ENCODE measurements at regions not wholly inside any gene's neighbourhood (a gene's known extent, or its start where the extent isn't known, plus 50 kb on each side); places are given as distances from the start of the nearest gene placed in this dataset.

- Histone ChIP-seq H3K9me3 (ENCODE audit: control insufficient read depth, insufficient read depth, low read length) (no peaks in the 10 kb centered on the region), H2BK120ac (ENCODE audit: low read depth, low read length) (no peak overlapping the region), H3K14ac (replicated peaks; ENCODE audit: low read depth, low read length) (no peak overlapping the region), H3K18ac (ENCODE audit: low read depth, low read length) (no peak overlapping the region), H3K36me3 (ENCODE audit: control insufficient read depth, insufficient read depth, low read length) (no peaks in the 10 kb centered on the region), H3K27ac (ENCODE audit: insufficient read depth, low read length) (no peak overlapping the region), H3K27me3 (ENCODE audit: control insufficient read depth, insufficient read depth, low read length) (no peaks in the 10 kb centered on the region), H4K91ac (ENCODE audit: insufficient read depth, low read depth, low read length) (no peak overlapping the region), H3K4me3 (ENCODE audit: insufficient read depth, low read depth, low read length) (no peak overlapping the region), H3K9me1 (ENCODE audit: insufficient read depth, low read length) (no peaks in the 10 kb centered on the region), H2AK9ac (replicated peaks; ENCODE audit: low read depth, low read length, poor library complexity) (no peak overlapping the region), H3K56ac (ENCODE audit: extremely low read depth, insufficient read depth, low read length) (no peak overlapping the region), H2AK5ac (ENCODE audit: low read depth, low read length) (no peak overlapping the region), H3K9ac (ENCODE audit: low read depth, low read length) (no peak overlapping the region), H3K4ac (ENCODE audit: low read depth, low read length) (no peak overlapping the region), H4K20me1 (ENCODE audit: insufficient read depth, low read length) (no peaks in the 10 kb centered on the region), H4K5ac (ENCODE audit: low read depth, low read length) (no peak overlapping the region), H3K4me1 (ENCODE audit: control insufficient read depth, insufficient read depth, low read length) (no peaks in the 10 kb centered on the region), H3K23ac (ENCODE audit: low read depth, low read length) (no peak overlapping the region), H2AFZ (replicated peaks; ENCODE audit: low read length, poor library complexity) (no peak overlapping the region), H2BK15ac (ENCODE audit: low read depth, low read length) (no peak overlapping the region), H2BK20ac (ENCODE audit: low read depth, low read length) (no peak overlapping the region), H3K4me2 (ENCODE audit: low read depth, low read length) (no peak overlapping the region), H3K79me1 (ENCODE audit: low read depth in 1 of 2, low read length in 2 of 2) (no peaks in the 10 kb centered on the region), H2BK5ac (ENCODE audit: low read depth, low read length, poor library complexity, severe bottlenecking) (no peak overlapping the region), H4K8ac (ENCODE audit: low read depth in 2 of 2, low read length in 2 of 2) (no peak overlapping the region)
- DNase-seq = no peak
- no peak for TF ChIP-seq CTCF (conservative IDR thresholded peaks at IDR 0.05; ENCODE audit: low read depth, low read length)
- TF ChIP-seq CEBPB (IDR thresholded peaks at IDR 0.05; ENCODE audit: low read depth, low read length) = no peak
- no peak for TF ChIP-seq USF2 (IDR thresholded peaks at IDR 0.05; ENCODE audit: low read depth, low read length)
- TF ChIP-seq SMC3 (IDR thresholded peaks at IDR 0.05; ENCODE audit: low read depth, low read length) = no peak
- no peak for TF ChIP-seq BHLHE40 (IDR thresholded peaks at IDR 0.05; ENCODE audit: low read depth, low read length)
- TF ChIP-seq RFX5 (IDR thresholded peaks at IDR 0.05; ENCODE audit: low read depth, low read length) = no peak
- no peak for TF ChIP-seq FOS (IDR thresholded peaks at IDR 0.05; ENCODE audit: low read depth, low read length)
- TF ChIP-seq ELK1 (IDR thresholded peaks at IDR 0.05; ENCODE audit: borderline replicate concordance, low read depth, low read length) = no peak
- no TSS peak for BruUV-seq (replicated peaks)
- CTCF ChIA-PET = no interaction called here
- POLR2A ChIA-PET (ENCODE audit: unreplicated experiment) = no interaction called here
- dilution Hi-C loops (cut with HindIII; ENCODE audit: low sequenced_read_pairs, unreplicated experiment) = no loop called here
- no peak for ATAC-seq (ENCODE audit: low read depth)
- no CpG with 5 or more reads among the region's 1 CpG for WGBS, 2 experiments (ENCODE audit: extremely low coverage in 2 of 2, insufficient read length in 1 of 2)
- intact Hi-C loops (cut with micrococcal nuclease) = no loop called here
- in situ Hi-C loops (cut with MboI; ENCODE audit: low sequenced_read_pairs) = no loop called here
These were observed 230.7 kb upstream of the GK2 start for GRCh38 chr4:79638735-79639134.

All from IMR-90 (cell line).